Stomach smooth muscle (tissue), 2 donors: ENCODE measurements at regions not wholly inside any gene's neighbourhood (a gene's known extent, or its start where the extent isn't known, plus 50 kb on each side); places are given as distances from the start of the nearest gene placed in this dataset.

Experiments
- H3K27ac ChIP-seq: one replicate; pipeline ENCODE4 v1.7.0; 2013; ENCODE audit warnings: mild to moderate bottlenecking, low read length, inconsistent platforms
- H3K27me3 ChIP-seq, 2 donors: one replicate each; pipeline ENCODE4 v1.7.0; 2013; ENCODE audit warnings: low read length in 2 of 2; ENCODE audit not compliant: insufficient read depth in 2 of 2, control insufficient read depth in 1 of 2
- H3K36me3 ChIP-seq, 2 donors: one replicate each; pipeline ENCODE4 v1.7.0; 2013; ENCODE audit warnings: low read length in 2 of 2; ENCODE audit not compliant: control insufficient read depth in 2 of 2, insufficient read depth in 2 of 2
- H3K4me1 ChIP-seq: one replicate; pipeline ENCODE4 v1.7.0; 2013; ENCODE audit warnings: low read length; ENCODE audit not compliant: control insufficient read depth, insufficient read depth
- H3K4me3 ChIP-seq, 2 donors: one replicate each; pipeline ENCODE4 v1.7.0; 2013; ENCODE audit warnings: low read length in 2 of 2
- H3K9ac ChIP-seq, 2 donors: one replicate each; pipeline ENCODE4 v1.7.0; 2013; ENCODE audit warnings: low read length in 2 of 2, mild to moderate bottlenecking in 1 of 2
- H3K9me3 ChIP-seq, 2 donors: one replicate each; pipeline ENCODE4 v1.7.0; 2013; ENCODE audit warnings: low read length in 2 of 2; ENCODE audit not compliant: control insufficient read depth in 2 of 2
- donor health status: healthy.
- donor health status: Pancreatic carcinoma.

DNA sequence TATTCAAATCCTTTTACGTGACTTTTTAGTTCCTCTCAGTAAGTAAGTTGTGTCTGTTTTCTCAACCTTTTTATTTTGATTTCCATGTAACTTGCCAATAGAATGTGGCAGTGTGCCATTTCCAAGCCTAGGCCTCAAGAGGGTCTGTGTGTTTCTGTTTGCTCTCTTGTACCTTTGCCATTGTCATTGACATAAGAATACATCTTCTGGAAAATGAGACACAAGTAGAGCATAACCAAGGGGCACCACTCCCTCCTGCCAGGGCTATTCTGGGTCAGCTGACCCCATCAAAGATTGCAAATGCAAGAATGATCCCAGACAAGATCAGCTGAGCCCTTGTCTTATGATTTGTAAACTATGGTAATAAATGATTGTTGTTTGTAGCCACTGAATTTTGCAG, 524.0 kb downstream of the IPMK start:
- no peaks in the 10 kb centered on the region for H3K36me3 ChIP-seq
- no peaks in the 10 kb centered on the region for H3K4me1 ChIP-seq
- no peaks in the 10 kb centered on the region for H3K9me3 ChIP-seq
- no peak overlapping the region for H3K27ac ChIP-seq
- no peak overlapping the region for H3K4me3 ChIP-seq
- H3K27me3 ChIP-seq: no peaks in the 10 kb centered on the region
- no peak overlapping the region for H3K9ac ChIP-seq

GRCh38 chr10:57741751-57742150, 525.9 kb downstream of the IPMK start:
- no peak overlapping the region for H3K9ac ChIP-seq
- H3K27ac ChIP-seq: no peak overlapping the region
- H3K9me3 ChIP-seq: no peaks in the 10 kb centered on the region
- H3K4me1 ChIP-seq: no peaks in the 10 kb centered on the region
- H3K4me3 ChIP-seq: no peak overlapping the region
- H3K27me3 ChIP-seq: no peaks in the 10 kb centered on the region
- no peaks in the 10 kb centered on the region for H3K36me3 ChIP-seq

DNA sequence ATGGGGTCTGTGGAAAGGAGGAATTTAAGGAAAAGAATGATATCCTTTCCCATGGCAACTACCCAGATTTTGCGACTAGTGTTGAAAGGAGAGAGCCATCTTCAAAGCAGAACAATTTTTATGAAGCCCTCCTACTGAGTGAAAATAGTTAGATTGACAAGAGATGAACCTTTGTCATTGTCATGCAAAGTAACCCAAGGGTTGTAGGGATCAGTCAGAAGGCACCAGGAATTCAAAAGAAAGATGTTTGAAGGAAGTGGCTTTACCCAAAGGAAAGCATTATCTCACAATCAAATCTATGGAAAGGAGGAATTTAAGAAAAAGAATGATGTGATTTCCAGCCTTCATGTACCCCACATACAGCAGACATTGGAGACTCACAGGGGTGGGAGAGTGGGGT, 544.4 kb downstream of the IPMK start:
- H3K27ac ChIP-seq: no peak overlapping the region
- no peaks in the 10 kb centered on the region for H3K36me3 ChIP-seq
- H3K9me3 ChIP-seq: no peaks in the 10 kb centered on the region

GRCh38 chr10:57716884-57717283, 550.8 kb downstream of the IPMK start:
- H3K9me3 ChIP-seq: no peaks in the 10 kb centered on the region
- H3K4me1 ChIP-seq: no peaks in the 10 kb centered on the region
- H3K4me3 ChIP-seq: no peak overlapping the region
- no peak overlapping the region for H3K27ac ChIP-seq
- no peak overlapping the region for H3K9ac ChIP-seq
- H3K36me3 ChIP-seq: no peaks in the 10 kb centered on the region
- H3K27me3 ChIP-seq: no peaks in the 10 kb centered on the region

More for the DNA sequence above, 544.4 kb downstream of the IPMK start:
- Histone ChIP-seq H3K9ac (no peak overlapping the region), H3K4me1 (no peaks in the 10 kb centered on the region), H3K27me3 (no peaks in the 10 kb centered on the region), H3K4me3 (no peak overlapping the region)

DNA sequence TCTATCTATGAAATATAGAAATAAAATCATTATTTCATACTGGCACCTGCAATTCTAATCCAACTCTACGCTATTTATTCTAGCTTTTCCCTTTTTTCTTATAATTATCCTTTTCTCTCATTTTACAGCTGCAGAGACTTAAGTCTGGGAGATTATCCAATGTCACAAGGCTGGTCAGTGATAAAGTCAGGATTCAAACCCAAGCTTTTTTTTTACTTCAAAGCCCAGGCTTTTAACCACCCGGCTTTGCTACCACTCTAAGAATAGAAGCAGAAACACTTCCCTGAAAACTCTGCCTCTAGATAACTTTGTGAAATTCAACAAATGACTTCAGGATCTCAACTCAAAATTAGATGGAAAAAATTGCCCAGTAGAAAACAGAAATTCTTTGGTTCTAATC, 552.5 kb downstream of the IPMK start:
- H3K27me3 ChIP-seq: no peaks in the 10 kb centered on the region
- H3K4me1 ChIP-seq: no peaks in the 10 kb centered on the region
- no peaks in the 10 kb centered on the region for H3K36me3 ChIP-seq
- H3K9me3 ChIP-seq: no peaks in the 10 kb centered on the region
- no peak overlapping the region for H3K4me3 ChIP-seq
- no peak overlapping the region for H3K27ac ChIP-seq
- no peak overlapping the region for H3K9ac ChIP-seq

DNA sequence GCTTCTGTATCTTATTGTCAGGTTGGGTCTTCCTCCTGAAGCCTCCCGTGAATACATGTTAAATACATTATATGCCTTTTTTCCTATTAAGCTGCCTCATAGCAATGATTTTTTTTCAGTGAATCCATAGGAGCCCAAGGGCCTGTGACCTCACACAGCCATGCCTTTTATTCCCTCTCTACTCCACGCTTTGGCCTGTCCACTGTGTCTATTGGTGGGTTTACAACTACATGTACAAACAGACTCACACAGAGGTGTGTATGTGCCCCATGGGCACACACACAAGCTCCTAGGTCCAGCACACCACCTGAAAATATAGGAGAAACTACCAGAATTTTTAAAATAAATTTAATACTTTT, 560.4 kb downstream of the IPMK start:
- no peak overlapping the region for H3K9ac ChIP-seq
- no peaks in the 10 kb centered on the region for H3K27me3 ChIP-seq
- H3K9me3 ChIP-seq: no peaks in the 10 kb centered on the region
- no peak overlapping the region for H3K4me3 ChIP-seq
- no peak overlapping the region for H3K27ac ChIP-seq
- no peaks in the 10 kb centered on the region for H3K36me3 ChIP-seq
- no peaks in the 10 kb centered on the region for H3K4me1 ChIP-seq

GRCh38 chr10:57706576-57707299, 561.0 kb downstream of the IPMK start:
- Histone ChIP-seq H3K9ac (no peak overlapping the region), H3K27ac (no peak overlapping the region), H3K4me3 (no peak overlapping the region), H3K4me1 (no peaks in the 10 kb centered on the region), H3K9me3 (no peaks in the 10 kb centered on the region), H3K27me3 (no peaks in the 10 kb centered on the region), H3K36me3 (no peaks in the 10 kb centered on the region)

DNA sequence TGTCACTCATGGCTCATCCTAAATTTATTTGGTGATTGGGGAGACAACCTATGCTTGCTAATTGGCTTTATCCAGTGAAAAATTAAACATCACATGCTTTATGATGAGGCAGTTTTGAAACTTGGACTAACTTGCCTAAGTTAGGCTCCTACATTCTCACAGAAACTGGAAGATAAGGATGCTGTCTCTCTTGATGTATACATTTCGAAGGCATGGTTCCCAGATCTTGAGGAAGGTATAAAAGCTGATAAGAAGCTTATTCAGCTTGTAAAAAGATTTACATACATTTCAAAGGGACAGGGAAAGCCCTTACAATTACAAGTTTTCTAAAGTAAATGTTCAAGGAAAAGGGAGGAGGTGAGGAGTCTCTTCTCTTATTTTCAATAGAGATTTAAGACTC, 561.7 kb downstream of the IPMK start:
- no peak overlapping the region for H3K27ac ChIP-seq
- no peaks in the 10 kb centered on the region for H3K27me3 ChIP-seq
- H3K4me1 ChIP-seq: no peaks in the 10 kb centered on the region
- H3K9ac ChIP-seq: no peak overlapping the region
- no peaks in the 10 kb centered on the region for H3K36me3 ChIP-seq
- no peaks in the 10 kb centered on the region for H3K9me3 ChIP-seq
- H3K4me3 ChIP-seq: no peak overlapping the region

- Histone ChIP-seq H3K4me3 (no peak overlapping the region), H3K4me1 (no peaks in the 10 kb centered on the region), H3K27ac (no peak overlapping the region), H3K27me3 (no peaks in the 10 kb centered on the region), H3K9me3 (no peaks in the 10 kb centered on the region), H3K9ac (no peak overlapping the region), H3K36me3 (no peaks in the 10 kb centered on the region)
These were observed 567.8 kb downstream of the IPMK start for GRCh38 chr10:57699944-57700343.

DNA sequence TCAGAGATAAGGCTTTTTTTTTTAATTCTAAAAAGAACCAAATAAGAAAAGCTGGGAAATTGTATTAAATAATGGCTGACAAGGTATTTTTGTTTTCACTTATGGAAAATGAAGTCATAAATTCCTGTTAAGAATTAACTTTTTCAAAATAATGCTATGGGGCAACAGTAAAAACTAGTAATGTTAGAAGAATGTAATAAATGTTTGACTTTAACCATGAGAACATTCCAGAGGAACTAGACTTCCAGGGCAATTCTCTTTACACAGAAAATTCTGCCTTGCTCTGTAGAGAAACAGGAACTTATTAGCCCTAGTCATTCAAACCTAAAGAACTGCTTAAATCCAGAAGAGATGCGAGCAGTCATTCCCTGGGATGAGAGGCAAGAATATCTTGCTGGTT, 571.1 kb downstream of the IPMK start:
- Histone ChIP-seq H3K27me3 (no peaks in the 10 kb centered on the region), H3K4me1 (no peaks in the 10 kb centered on the region), H3K4me3 (no peak overlapping the region), H3K9me3 (no peaks in the 10 kb centered on the region), H3K9ac (no peak overlapping the region), H3K36me3 (no peaks in the 10 kb centered on the region), H3K27ac (no peak overlapping the region)

DNA sequence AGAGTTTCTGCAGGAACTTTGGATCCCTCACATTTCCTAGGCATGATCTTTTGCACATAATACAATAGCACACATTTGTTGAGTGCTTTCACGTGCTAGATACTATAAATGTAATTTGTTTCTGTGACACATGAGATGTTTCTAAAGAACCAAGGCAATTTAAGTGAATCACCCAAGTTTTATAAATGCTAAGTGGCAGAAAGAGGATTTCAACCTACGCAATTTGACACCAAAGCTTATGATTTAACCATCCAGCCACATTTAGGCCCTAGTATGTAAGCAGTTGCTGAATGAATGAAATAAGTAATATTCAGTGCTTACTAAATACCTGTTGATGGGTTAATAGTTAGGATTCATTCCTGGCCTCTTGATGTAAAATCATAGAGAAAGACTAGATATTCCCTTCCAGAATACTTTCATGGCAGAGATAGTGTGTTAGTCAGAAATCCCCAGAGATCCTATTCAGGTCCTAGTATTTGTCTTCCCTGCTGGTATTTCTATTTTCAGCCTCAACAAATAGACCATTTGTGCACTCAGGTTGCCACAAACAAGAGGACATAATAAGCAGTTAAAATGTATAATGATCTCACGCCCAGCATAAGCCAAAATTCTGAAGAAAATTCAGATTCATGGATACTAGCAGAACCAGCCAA, 572.6 kb downstream of the IPMK start:
- Histone ChIP-seq H3K4me1 (no peaks in the 10 kb centered on the region), H3K27me3 (no peaks in the 10 kb centered on the region), H3K36me3 (no peaks in the 10 kb centered on the region), H3K27ac (no peak overlapping the region), H3K4me3 (no peak overlapping the region), H3K9ac (no peak overlapping the region), H3K9me3 (no peaks in the 10 kb centered on the region)
